Kidney glomerular epithelial cell (primary cell): ENCODE measurements at regions not wholly inside any gene's neighbourhood (a gene's known extent, or its start where the extent isn't known, plus 50 kb on each side); places are given as distances from the start of the nearest gene placed in this dataset.
"Not testable (repeated sequence)": the region's sequence is repeated elsewhere in the genome, so short reads cannot be mapped to it uniquely, and the experiment has no call there.

ENCODE experiments used
- DNase-seq: peaks from one replicate; lab custom pipeline; 2025; lab: John Stamatoyannopoulos, UW

DNA sequence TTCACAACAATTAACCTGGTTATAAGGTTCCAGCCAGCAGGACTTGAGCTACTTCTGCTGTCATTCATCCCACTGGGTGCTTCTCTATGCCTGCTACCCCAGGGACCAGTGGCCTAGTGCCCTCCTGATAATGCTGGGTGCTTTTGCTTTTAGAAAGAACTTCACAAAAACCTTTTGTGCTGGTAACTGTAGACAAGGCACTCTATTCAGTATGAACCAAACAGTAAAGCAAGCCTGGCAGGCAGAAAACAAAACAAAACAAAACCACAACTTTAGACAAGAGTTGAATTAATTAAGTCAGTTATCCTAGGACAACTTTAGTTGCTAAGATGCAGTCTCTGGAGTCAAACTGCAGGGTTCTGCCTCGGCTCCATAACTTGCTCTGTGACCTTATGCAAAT, 61.9 kb upstream of the ADGRL2 start:
- DNase-seq, result no peak

DNA sequence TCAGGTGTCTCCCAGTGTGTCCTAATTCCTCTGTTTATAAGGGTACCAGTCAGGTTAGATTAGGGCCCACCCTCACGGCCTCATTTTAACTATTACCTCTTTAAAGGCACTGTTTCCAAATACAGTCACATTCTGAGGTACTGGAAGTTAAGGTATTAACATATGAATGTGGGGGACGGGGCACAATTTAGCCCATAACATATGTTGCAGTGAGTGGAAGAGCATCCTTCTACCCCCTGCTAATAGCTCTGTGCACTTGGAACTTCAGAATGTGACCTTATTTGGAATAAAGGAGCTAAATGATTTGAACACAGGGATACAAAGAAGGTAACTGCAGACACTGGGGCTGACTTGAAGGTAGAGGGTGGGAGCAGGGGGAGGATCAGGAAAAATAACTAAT, 67.3 kb upstream of the ADGRL2 start:
- DNase-seq, result no peak

DNA sequence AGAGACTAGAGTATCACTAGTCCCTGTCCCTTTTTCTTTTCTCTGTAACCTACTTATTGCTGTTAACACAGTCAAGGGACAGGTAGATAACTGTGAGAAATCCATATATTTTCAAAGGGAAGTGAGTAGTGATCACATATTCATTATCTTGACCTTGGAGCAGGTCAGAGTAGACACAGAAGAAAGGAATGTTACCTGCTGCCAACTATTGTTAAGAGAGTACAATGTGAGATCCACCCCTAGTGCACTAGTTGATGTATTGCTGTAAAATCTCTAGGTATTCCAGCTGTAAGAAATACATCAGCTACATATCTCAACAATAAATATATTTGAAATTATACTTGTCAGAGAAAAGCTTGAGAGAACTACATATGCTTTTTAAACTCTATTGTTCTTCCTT, 68.7 kb upstream of the ADGRL2 start:
- peak; percentile 54 for DNase-seq

DNA sequence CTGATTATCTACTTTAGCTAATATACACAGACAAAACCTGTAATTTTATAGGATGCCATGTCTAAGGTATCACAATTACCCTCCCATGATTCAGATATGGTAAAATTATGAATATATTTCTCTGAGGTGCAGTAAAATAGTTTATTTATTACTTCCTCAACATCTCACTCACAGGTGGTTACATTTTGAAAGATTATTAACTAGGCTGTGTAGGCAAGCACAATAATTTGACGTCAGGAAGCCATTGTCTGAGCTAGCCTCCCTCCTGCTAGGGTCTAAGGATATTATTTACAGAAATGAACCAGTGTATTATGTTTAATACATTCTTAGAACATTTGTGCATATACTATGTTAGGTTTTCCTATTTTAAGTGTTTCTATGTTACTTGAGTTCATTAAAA, 69.9 kb upstream of the ADGRL2 start:
- DNase-seq, result peak; percentile 29

DNA sequence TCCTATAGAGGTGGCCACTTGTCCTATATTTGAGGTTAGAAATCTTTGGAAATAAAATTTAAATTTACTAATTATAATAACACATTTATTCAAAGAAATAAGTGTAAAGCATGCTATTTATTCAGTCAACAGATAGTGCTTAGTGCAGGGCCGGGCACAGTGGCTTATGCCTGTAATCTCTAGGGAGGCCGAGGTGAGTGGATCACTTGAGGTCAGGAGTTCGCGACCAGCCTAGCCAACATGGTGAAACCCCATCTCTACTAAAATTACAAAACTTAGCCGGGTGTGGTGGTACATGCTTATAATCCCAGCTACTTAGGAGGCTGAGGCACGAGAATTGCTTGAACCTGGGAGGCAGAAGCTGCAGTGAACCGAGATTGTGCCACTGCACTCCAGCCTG, 70.4 kb upstream of the ADGRL2 start:
- DNase-seq, result not testable (repeated sequence)

DNA sequence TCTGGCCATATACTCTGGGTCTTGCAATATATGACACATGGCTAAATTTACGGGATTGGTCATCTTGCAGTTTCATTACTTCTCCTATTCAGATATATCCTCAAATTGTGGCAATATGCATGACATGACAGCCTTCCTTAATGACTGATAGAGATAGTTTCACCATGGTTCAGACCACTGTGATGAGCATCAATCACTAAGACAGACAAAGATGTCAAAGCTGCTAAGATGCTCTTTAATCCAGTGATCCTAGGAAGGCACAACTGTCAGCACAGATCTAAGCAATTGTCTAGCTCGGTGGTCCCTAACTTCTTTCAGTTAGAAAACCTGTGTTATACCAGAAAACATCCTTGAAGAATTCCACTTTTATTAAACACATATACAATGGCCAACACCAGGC, 70.9 kb upstream of the ADGRL2 start:
- DNase-seq, result no peak

DNA sequence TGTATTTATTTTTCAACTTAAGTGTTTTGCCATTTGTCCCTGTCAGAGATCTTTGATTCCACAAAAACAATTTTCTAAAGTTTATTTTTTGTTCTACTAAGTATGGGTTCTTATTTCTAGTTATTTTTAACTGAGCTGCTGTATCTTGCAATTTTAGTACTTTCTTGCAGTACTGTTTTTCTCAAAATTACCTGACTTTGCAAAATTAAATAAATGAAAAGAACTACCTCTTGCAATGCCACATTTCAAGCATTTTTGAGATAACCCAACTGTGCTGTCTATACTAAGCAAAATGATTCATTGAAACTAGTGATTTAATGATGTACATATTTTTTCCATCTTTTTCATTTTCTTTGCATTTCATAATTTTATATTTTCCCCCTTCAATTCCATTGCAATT, 71.5 kb upstream of the ADGRL2 start:
- no peak for DNase-seq

DNA sequence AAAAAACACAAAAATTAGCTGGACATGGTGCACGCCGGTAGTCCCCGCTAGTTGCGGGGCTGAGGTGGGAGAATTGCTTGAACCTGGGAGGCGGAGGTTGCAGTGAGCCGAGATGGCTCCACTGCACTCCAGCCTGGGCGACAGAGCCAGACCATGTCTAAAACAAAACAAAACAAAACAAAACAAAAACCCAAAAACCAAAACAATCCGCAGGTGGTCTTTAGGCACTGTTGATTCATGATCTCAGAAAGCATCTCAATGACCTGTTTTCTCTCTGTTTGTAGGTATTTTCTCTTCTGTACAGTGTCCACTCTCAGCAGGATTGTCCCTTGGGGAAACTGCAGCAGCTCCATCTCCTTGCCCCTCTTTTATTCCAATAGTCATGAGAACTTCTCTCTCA, 74.9 kb upstream of the ADGRL2 start:
- no peak for DNase-seq

DNA sequence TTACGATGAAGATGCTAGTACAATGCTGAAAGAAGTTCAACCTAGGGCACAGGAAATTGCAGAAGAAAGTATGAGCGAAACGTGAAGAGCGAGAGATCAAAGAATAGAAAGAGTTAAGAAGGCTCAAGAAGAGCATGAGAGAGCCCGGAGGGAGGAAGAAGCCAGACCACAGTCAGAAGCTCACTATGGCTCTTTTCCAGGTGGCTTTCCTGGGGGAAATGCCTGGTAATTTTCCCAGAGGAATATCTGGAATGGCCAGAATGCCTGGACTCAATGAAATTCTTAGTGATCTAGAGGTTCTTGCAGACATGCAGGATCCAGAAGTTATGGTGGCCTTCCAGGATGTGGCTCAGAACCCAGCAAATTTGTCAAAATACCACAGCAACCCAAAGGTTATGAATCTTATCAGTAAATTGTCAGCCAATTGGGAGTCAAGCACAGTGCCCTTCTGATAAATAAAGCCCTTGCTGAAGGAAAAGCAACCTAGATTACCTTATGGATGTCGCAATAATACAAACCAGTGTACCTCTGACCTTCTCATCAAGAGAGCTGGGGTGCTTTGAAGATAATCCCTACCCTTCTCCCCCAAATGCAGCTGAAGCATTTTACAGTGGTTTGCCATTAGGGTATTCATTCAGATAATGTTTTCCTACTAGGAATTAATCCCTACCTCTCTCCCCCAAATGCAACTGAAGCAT, 78.0 kb upstream of the ADGRL2 start:
- DNase-seq, result not testable (repeated sequence)

DNA sequence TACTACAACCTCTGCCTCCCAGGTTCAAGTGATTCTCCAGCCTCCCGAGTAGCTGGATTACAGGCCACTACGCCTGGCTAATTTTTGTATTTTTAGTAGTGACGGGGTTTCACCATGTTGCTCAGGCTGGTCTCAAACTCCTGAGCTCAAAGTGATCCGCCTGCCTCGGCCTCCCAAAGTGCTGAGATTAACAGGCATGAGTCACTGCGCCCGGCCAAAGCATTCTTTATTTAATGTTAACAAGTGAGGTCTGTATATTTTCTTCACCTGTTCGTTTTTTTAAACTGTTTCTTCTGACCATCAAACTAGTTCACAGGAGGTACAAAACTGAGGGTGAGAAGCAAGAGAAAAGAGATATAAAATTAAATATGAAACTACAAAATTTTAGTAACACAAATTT, 80.5 kb upstream of the ADGRL2 start:
- not testable (repeated sequence) for DNase-seq

DNA sequence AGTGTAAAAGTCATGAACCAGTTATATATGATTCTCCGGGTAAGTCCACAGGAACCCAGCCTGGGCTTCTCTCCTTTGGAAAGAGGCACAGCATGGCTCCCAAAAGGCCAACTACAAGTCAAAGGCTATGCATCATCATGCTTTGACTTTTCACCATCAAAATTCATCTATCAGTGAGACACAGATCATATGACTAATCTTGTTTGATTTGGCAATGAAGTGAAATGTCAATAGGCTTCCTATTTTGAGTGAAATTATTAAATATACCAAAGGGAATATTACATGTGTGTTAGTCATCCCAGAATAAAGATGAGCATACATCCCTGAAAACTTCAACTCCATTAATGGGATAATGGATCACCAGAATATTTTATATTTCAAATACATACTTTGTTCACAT, 83.5 kb upstream of the ADGRL2 start:
- DNase-seq, result no peak

DNA sequence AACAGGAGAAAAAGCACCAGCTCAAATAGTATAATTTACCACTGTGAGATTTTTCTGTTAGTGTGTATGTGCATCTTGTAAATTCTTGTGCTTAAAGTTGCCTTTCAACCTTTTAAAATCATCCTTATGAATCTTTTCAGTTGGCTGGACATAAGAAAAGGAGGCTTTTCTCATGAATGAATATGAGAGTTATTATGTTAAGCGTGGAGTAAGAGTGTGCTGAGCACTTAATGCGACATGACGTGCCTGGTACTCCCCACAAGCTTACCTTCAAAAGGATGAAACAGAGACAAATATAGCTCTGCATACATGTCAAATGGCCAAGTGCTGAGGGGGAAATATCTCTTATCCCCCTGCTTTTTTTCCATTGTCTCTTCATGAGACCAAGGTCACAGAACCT, 85.3 kb upstream of the ADGRL2 start:
- no peak for DNase-seq

DNA sequence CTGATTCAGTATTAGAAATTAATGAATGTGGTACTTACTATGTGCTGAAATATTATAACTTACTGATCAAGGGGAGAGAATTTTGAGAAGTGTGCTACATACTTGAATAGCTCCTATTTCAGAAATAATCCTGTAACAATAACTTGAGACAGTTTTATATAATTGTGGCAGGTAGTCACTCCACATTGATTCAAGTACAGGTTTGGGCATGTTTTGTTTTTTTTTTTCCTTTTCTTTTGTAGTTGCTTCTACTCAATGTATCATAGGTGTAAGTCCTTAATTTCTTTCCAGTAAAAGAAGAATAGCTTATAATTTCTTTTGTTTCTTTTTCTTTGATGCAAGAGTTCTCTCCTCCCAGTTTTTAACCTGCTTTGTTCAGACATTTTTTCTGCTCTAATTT, 86.1 kb upstream of the ADGRL2 start:
- DNase-seq, result no peak

DNA sequence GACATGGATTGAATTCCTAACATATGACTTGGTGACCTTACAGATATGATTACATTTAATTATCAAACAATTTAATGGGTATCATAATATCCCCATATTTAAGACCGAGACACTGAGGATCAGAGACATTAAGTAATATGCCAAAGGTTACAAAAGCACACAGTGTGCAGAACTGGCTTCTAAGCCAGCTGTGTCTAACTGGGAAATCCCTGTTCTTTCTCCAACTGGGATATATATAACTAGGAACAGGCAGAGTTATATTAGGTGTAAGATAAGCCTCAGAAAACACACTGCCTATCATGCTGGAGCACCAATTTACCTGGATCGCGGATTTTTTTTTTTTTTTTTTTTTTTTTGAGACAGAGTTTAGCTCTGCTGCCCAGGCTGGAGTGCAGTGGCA, 88.3 kb upstream of the ADGRL2 start:
- no peak for DNase-seq

DNA sequence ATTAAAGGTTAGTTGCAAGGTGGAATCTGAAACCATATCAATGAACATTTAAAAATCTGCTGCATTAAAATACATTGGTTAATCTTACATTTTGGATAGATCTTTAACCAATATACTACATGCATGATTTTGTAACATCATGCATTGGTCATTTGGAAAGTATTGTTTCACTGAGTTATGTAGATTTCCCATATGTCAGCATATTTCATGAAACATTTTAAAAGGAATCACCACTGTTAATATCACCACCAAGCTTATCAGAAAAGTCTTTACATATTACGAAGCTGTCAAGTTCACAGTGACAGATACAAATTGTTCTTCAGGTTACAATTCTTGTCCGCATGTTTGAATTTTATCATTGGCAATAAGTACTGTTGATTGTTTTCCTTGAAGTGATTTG, 89.9 kb upstream of the ADGRL2 start:
- DNase-seq, result no peak

DNA sequence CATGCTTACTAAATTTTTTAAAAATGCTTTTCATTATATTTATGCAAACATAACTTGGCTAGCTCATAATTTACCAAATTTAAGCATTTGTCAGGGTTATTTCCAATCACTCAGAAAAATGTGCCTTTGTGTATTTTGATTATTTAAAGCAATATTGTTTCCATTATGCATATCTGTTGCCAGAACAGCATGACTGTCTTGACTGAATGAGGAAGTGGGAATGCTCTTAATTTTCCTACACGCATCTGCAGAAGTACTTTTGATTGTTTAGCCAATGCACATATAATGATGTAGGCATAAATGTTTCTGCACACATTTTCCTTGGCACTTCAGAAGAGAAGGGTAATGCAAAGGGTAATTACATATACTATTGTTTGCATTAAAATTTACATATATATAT, 92.5 kb upstream of the ADGRL2 start:
- DNase-seq, result no peak

DNA sequence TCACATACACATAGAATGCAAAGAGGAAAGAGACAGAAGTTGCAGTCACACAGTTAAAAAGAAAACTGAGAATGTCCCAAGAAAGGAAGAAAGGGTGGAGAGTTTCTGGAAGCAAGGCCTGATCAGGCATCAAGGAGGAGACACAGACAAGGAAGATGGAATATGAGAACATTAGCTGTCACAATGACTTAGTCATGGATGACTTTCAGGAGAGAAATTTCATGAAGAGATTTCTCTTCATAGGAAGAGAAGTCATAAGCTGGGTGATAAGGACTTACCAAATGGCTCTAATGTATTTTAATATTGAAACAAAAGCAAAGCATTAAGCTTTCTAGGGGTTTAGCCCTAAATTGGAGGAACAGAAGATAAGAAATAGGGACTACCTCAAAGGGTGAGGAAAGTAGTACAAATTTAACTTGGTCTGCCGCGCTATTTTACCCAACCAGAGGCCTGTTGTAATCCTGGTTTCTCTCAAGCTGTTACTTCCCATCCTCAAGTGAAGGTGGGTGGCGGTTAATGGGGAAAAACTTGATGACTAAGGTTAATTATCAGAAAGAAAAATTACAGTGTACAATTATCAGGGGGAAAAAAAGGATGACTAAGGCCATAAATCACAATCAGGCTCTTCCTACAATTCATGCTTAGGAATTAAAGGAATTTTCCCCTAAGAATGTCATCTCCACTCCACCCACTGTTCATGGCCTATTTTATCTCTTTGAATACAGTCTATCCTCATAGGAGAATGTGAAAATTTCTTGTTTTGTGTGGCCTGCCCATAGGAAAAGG, 93.9 kb upstream of the ADGRL2 start:
- DNase-seq, result peak; percentile 62

DNA sequence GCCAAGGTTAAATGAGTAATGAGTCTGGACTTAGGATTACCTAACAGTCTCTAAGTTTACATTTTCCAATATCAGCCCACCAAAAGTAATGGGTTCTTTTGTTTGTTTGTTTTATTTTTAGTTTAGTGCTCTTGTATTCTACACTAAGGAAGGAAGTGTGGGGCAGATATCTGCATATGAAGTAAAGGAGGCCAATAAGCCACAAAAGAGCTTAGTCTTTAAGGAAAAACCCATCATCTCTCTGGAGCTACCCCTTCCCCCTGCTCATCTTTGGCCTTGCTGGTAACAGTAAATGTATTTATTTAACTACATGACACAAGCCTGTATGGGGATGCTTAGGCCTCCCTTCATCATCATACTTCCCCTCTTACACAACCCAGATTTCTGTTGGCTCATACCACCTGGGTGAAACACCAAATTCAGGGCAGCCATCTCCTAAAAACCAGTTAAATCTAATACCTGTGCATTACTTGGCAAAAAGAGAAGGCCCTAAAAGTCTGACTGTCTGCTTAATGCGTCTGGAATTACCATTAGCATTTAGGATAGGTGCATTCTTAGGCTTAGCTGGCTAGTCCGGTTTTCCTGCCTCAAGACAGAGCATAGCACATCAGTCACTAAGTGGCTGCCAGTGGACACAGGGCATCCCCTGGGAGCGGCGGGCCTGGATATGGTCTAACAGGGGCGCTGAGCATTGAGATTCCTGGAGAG, 96.8 kb upstream of the ADGRL2 start:
- no peak for DNase-seq

DNA sequence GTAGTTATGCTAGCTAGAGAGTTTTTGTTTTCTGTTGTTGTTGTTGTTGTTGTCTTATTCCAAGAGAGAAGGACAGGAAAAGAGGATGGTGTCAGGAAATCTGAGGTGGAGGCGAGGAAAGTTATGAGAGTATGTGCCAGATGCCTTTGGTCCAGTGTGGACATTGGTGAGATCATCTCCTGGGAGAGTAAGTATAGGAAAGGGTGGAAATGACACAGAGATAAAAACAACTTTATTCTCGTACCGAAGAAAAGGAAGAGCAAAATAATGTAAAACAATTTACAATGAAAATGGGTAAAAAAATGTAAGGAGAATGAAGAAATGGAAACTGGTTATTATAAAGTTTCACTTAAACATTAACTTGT, 97.4 kb upstream of the ADGRL2 start:
- peak; percentile 87 for DNase-seq

DNA sequence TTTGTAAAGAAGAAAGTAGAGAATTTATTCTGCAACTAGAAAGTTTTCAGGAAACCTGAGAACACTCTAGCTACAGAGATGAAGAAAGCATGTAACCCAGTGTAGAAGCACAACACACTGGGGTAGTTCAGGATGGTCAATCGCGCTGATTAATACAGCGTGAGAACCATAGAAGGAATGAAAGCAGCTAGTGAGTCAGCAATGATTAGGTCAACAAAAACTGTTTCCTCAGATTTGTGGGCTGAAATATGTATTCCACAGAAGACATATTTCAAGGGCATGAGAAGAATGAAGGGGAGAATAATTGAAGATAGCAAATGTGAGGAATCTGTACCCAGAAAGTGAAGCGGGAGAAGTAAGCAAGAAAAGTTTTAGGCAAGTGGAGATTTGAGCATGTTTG, 97.8 kb upstream of the ADGRL2 start:
- peak; percentile 90 for DNase-seq

DNA sequence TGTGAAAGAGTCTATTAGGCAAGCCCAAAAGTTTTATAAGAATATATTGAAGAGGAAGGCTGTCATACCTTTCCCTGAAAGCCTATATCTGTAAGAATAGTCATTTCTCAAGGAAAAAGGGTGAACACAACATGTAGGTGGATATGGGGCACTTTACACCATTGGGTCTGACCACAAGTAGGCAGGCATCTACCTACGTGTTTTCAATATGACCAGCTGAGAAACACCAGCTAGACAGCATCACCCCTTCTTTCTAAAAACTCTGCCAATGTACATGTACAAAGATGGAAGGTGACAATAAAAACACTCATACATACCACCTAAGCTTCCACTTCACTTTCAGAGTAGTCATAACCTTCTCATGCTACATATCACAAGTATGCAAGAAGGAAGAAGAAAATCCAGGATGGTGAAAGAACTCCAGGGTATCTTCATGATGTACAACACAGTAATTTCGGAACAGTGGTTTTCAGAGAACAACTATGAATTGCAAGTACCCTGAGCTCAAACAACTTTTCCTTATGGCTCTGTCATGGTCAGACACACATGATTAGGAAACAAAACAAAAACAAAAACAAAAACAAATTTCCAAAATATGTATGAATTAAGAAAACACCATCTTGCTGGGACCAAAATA, 98.5 kb upstream of the ADGRL2 start:
- DNase-seq, result no peak

DNA sequence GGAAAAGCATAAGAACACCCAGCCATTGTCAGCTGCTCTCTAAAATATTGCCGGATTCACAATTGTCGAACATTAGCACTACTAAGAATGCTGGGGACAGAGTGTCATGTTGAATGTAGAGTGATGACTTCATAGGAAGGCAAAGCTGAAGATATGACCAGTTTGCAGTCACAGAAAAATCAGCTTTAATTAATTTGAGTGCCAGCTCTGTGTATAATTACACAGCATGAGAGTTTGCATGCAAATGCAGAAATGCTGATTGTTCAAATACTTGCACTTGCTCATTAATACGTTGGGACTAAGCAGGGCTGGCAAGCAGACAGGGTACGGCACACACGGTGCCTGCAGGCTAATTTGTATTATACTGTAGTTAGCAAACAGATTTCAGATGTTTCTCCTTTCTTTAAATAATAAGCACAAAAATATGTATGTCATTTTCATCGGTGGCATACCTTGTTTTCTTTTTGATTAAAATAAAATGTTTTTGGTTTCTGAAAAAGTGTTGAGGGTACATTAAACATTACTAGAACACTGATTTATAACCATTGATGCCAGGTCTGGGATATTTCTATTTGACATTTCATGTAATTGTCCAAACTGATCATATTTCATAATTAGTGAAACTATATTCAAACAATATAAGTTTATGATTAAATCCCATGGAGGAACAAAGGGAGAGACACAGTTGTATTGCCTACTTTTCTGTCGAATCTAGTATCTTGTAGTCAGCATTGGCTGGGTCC, 99.8 kb upstream of the ADGRL2 start:
- DNase-seq, result no peak
